ENCODE measurements at regions not wholly inside any gene's neighbourhood (a gene's known extent, or its start where the extent isn't known, plus 50 kb on each side); places are given as distances from the start of the nearest gene placed in this dataset.

GRCh38 chr21:16978309-16978895 lies 534.4 kb upstream of the CXADR start:
- DNase-seq: no peak

GRCh38 chr21:16979574-16979973 lies 533.3 kb upstream of the CXADR start:
- no peak for DNase-seq

GRCh38 chr21:16983420-16983819 lies 529.4 kb upstream of the CXADR start:
- no peak for DNase-seq

- no peak for DNase-seq
These were observed 520.4 kb upstream of the CXADR start for GRCh38 chr21:16992448-16992847.

- DNase-seq: no peak
These were observed 519.3 kb upstream of the CXADR start for GRCh38 chr21:16993416-16994038.

- DNase-seq: no peak
These were observed 510.1 kb upstream of the CXADR start for GRCh38 chr21:17002594-17003257.

GRCh38 chr21:17003258-17003615 lies 509.6 kb upstream of the CXADR start:
- no peak for DNase-seq

- DNase-seq: no peak
These were observed 509.0 kb upstream of the CXADR start for GRCh38 chr21:17003763-17004373.

- DNase-seq: no peak
These were observed 480.6 kb upstream of the CXADR start for GRCh38 chr21:17032141-17032655.

- no peak for DNase-seq
These were observed 468.1 kb upstream of the CXADR start for GRCh38 chr21:17044696-17045095.

- DNase-seq: no peak
These were observed 467.5 kb upstream of the CXADR start for GRCh38 chr21:17045214-17045853.

GRCh38 chr21:17048974-17049373 lies 463.9 kb upstream of the CXADR start:
- DNase-seq: no peak

GRCh38 chr21:17050156-17050555 lies 462.7 kb upstream of the CXADR start:
- no peak for DNase-seq

- no peak for DNase-seq
These were observed 462.2 kb upstream of the CXADR start for GRCh38 chr21:17050646-17051045.

- DNase-seq: no peak
These were observed 461.8 kb upstream of the CXADR start for GRCh38 chr21:17051054-17051453.

GRCh38 chr21:17053321-17053720 lies 459.5 kb upstream of the CXADR start:
- no peak for DNase-seq

GRCh38 chr21:17059936-17060335 lies 452.9 kb upstream of the CXADR start:
- no peak for DNase-seq

- DNase-seq: no peak
These were observed 446.8 kb upstream of the CXADR start for GRCh38 chr21:17066006-17066405.

GRCh38 chr21:17071093-17071492 lies 441.8 kb upstream of the CXADR start:
- DNase-seq: no peak

- no peak for DNase-seq
These were observed 431.6 kb upstream of the CXADR start for GRCh38 chr21:17081193-17081592.

- no peak for DNase-seq
These were observed 429.9 kb upstream of the CXADR start for GRCh38 chr21:17082843-17083483.

- no peak for DNase-seq
These were observed 427.1 kb upstream of the CXADR start for GRCh38 chr21:17085707-17086106.

- no peak for DNase-seq
These were observed 424.3 kb upstream of the CXADR start for GRCh38 chr21:17088500-17088899.
